Stimulated activated CD8-positive, alpha-beta memory T cell treated with anti-CD3 and anti-CD28 coated beads, Interleukin-7, amount 100 ng/mL, for 24 hours (primary cell): ENCODE measurements at regions not wholly inside any gene's neighbourhood (a gene's known extent, or its start where the extent isn't known, plus 50 kb on each side); places are given as distances from the start of the nearest gene placed in this dataset.

Experiments used
- DNase-seq: peaks from one replicate; pipeline ENCODE4 v3.0.0-alpha.2; 2020; ENCODE audit warnings: low read depth

- DNase-seq, result no peak
These were observed 94.7 kb upstream of the DIPK2B start for GRCh38 chrX:45295259-45295986.

- DNase-seq, result no peak
These were observed 73.9 kb upstream of the DIPK2B start for GRCh38 chrX:45274576-45274975.

GRCh38 chrX:45267007-45267406, 66.3 kb upstream of the DIPK2B start:
- no peak for DNase-seq

GRCh38 chrX:45266456-45266855, 65.8 kb upstream of the DIPK2B start:
- DNase-seq, result no peak

GRCh38 chrX:45264865-45265264, 64.2 kb upstream of the DIPK2B start:
- no peak for DNase-seq

GRCh38 chrX:45261471-45261870, 60.8 kb upstream of the DIPK2B start:
- no peak for DNase-seq

GRCh38 chrX:45261005-45261404, 60.3 kb upstream of the DIPK2B start:
- DNase-seq, result no peak

GRCh38 chrX:45258731-45259402, 58.2 kb upstream of the DIPK2B start:
- DNase-seq, result no peak
